C4-2B (cell line): ENCODE measurements at regions not wholly inside any gene's neighbourhood (a gene's known extent, or its start where the extent isn't known, plus 50 kb on each side); places are given as distances from the start of the nearest gene placed in this dataset.

Experiments
- H3K27ac ChIP-seq: fragments of 450-650 bp; 2 replicates; pipeline ENCODE4 v1.5.1; 2017
- ZFX ChIP-seq: fragments of 450-650 bp; IDR thresholded peaks from 2 replicates; pipeline ENCODE4 v1.6.1; 2017
- TF ChIP-seq, protein P1 (sequence below): fragments of 450-650 bp; conservative IDR thresholded peaks from 2 replicates; pipeline ENCODE4 v1.5.1; 2017; ENCODE audit warnings: mild to moderate bottlenecking

- H3K27ac ChIP-seq: no peak overlapping the region
- no peak for TF ChIP-seq ZFX
- TF ChIP-seq, protein P1, sequence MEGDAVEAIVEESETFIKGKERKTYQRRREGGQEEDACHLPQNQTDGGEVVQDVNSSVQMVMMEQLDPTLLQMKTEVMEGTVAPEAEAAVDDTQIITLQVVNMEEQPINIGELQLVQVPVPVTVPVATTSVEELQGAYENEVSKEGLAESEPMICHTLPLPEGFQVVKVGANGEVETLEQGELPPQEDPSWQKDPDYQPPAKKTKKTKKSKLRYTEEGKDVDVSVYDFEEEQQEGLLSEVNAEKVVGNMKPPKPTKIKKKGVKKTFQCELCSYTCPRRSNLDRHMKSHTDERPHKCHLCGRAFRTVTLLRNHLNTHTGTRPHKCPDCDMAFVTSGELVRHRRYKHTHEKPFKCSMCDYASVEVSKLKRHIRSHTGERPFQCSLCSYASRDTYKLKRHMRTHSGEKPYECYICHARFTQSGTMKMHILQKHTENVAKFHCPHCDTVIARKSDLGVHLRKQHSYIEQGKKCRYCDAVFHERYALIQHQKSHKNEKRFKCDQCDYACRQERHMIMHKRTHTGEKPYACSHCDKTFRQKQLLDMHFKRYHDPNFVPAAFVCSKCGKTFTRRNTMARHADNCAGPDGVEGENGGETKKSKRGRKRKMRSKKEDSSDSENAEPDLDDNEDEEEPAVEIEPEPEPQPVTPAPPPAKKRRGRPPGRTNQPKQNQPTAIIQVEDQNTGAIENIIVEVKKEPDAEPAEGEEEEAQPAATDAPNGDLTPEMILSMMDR: no peak
Observed at GRCh38 chr6:121582262-121582661, 146.8 kb downstream of the GJA1 start.

GRCh38 chr6:121584586-121585369 is 149.3 kb downstream of the GJA1 start:
- H3K27ac ChIP-seq: no peak overlapping the region
- TF ChIP-seq, protein P1: no peak
- TF ChIP-seq ZFX: no peak

DNA sequence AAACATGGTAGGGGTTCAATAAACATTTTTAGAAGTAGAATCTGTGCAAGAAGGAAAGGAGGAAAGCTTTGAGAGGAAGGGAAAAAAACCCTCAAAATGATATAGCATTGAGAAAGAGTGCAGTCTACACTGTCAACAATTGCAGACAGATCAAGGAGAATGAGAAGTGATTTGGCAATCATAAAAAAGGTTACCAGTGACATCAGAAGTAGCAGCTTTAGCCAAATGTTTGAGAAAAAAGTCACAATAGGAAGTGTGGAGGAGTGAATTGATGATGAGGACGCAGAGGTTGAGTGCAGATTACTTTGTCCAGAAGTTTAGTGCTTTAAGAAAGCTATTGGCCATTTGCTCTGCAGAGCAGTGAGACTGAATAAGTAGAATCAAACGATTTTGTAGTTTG is 155.0 kb downstream of the GJA1 start:
- no peak for TF ChIP-seq ZFX
- TF ChIP-seq, protein P1: no peak

DNA sequence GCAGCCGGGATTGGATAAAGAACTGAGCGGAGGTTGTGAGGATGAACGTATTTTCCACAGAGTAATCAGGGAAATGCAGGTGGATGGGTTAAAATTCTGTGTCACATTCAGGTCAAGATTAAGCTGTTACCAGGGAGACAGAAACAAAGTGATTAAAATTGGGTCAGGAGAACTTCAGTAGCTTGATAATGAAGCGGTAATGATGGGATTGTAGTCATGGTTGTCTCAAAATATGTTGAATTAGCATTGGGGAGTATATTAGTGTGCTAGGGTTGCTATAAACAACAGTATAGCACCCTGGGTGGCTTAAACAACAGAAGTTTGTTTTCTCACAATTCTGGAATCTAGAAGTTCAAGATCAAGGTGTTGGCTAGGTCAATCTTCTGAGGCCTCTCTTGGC is 155.5 kb downstream of the GJA1 start:
- no peak for TF ChIP-seq ZFX
- TF ChIP-seq, protein P1: no peak
- H3K27ac ChIP-seq: no peak overlapping the region

More for the DNA sequence above, 155.0 kb downstream of the GJA1 start:
- H3K27ac ChIP-seq: no peak overlapping the region

DNA sequence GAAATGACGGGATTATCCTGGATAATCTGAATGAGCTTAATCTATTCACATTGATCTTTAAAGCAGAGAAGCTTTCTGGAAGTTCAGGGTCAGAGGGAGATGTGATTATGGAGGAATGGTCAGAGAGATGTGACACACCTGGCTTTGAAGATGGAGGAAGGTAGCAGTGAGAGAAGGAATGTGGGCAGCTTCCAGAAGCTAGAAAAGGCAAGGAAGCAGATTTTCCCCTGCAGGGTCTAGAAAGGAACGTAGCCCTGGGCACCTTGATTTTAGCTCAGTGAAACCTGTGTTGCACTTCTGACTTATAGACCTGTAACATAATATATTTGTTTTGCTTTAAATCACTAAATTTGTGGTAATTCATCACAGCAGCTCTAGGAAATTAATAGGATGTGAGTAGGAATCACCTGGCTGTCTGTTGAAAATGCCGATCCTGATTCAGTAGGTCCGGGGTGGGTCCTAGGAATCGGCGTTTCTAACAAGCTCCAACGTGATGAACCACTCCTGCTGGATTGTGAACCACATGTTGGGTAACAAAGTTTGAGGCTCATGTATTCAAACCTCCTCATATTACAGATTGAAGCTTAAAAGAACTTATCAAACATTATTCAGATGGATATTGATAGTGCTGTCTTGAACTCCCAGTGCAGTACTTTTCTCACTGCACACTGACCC is 157.0 kb downstream of the GJA1 start:
- no peak overlapping the region for H3K27ac ChIP-seq
- TF ChIP-seq, protein P1: no peak
- no peak for TF ChIP-seq ZFX

- no peak overlapping the region for H3K27ac ChIP-seq
- TF ChIP-seq, protein P1: no peak
- no peak for TF ChIP-seq ZFX
Observed at GRCh38 chr6:121593011-121593641, 157.7 kb downstream of the GJA1 start.

DNA sequence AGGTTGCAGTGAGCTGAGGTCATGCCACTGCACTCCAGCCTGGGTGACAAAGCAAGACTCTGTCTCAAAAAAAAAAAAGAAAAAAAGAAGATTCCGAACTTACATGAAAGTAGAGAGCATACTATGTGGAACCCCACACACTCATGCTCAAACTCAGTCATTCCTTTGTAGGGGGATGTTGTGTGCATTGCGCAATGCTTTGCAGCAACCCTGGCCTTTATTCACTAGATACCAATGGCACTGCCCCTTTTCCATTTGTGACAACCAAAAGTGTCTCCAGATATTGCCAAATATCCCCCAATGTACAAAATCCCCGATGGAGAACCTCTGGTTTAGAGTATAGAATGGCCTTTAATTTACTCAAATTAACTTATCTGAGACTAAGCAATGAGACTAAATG is 158.6 kb downstream of the GJA1 start:
- TF ChIP-seq ZFX: no peak
- TF ChIP-seq, protein P1: no peak
- no peak overlapping the region for H3K27ac ChIP-seq
